ENCODE measurements at regions not wholly inside any gene's neighbourhood (a gene's known extent, or its start where the extent isn't known, plus 50 kb on each side); places are given as distances from the start of the nearest gene placed in this dataset.

GRCh38 chr2:118529908-118530599, 317.4 kb downstream of the EN1 start:
- Histone ChIP-seq H3K4me3 (no peak overlapping the region), H3K27ac (no peak overlapping the region), H3K4me1 (no peaks in the 10 kb centered on the region), H3K36me3 (no peaks in the 10 kb centered on the region), H3K9me3 (no peaks in the 10 kb centered on the region), H3K27me3 (peaks cover 0 to 2% (median 0%) of the 10 kb centered on the region in 3 donors)
- ATAC-seq (no peak), DNase-seq (no peak)
- intact Hi-C loops (cut with DNase I; ENCODE audit: low total_unique reads) = no loop called here
- TF ChIP-seq CTCF (IDR thresholded peaks at IDR 0.05 in 4 of 5, conservative IDR thresholded peaks at IDR 0.05 in 1 of 5) (no peak), POLR2A (IDR thresholded peaks at IDR 0.05) (no peak)
- in situ Hi-C loops (cut with MboI; ENCODE audit: low sequenced_read_pairs in 4 of 4) = no loop called here

GRCh38 chr2:118527571-118527970, 319.9 kb downstream of the EN1 start:
- no peak for TF ChIP-seq POLR2A (IDR thresholded peaks at IDR 0.05)
- no peak for TF ChIP-seq CTCF (IDR thresholded peaks at IDR 0.05 in 4 of 5, conservative IDR thresholded peaks at IDR 0.05 in 1 of 5)
- ATAC-seq = no peak
- no peak overlapping the region for H3K4me3 ChIP-seq

GRCh38 chr2:118525346-118525745, 322.1 kb downstream of the EN1 start:
- DNase-seq (no peak), ATAC-seq (no peak)
- Histone ChIP-seq H3K9me3 (no peaks in the 10 kb centered on the region), H3K4me1 (no peaks in the 10 kb centered on the region), H3K36me3 (no peaks in the 10 kb centered on the region), H3K4me3 (no peak overlapping the region), H3K27me3 (peaks cover 0 to 2% (median 0%) of the 10 kb centered on the region in 3 donors), H3K27ac (no peak overlapping the region)
- TF ChIP-seq POLR2A (IDR thresholded peaks at IDR 0.05) = no peak
- TF ChIP-seq CTCF (IDR thresholded peaks at IDR 0.05 in 4 of 5, conservative IDR thresholded peaks at IDR 0.05 in 1 of 5) = no peak
- intact Hi-C loops (cut with DNase I; ENCODE audit: low total_unique reads) = no loop called here
- in situ Hi-C loops (cut with MboI; ENCODE audit: low sequenced_read_pairs in 4 of 4) = no loop called here

More at GRCh38 chr2:118527571-118527970, 319.9 kb downstream of the EN1 start:
- H3K36me3 ChIP-seq = no peaks in the 10 kb centered on the region
- H3K27ac ChIP-seq = no peak overlapping the region
- no peaks in the 10 kb centered on the region for H3K9me3 ChIP-seq
- H3K27me3 ChIP-seq = peaks cover 0 to 2% (median 0%) of the 10 kb centered on the region in 3 donors
- no peak for DNase-seq
- H3K4me1 ChIP-seq = no peaks in the 10 kb centered on the region
- in situ Hi-C loops (cut with MboI; ENCODE audit: low sequenced_read_pairs in 4 of 4) (no loop called here), intact Hi-C loops (cut with DNase I; ENCODE audit: low total_unique reads) (no loop called here)

GRCh38 chr2:118524911-118525310, 322.5 kb downstream of the EN1 start:
- Histone ChIP-seq H3K27ac (no peak overlapping the region), H3K9me3 (no peaks in the 10 kb centered on the region), H3K4me1 (no peaks in the 10 kb centered on the region), H3K36me3 (no peaks in the 10 kb centered on the region), H3K27me3 (peaks cover 0 to 2% (median 0%) of the 10 kb centered on the region in 3 donors), H3K4me3 (no peak overlapping the region)
- in situ Hi-C loops (cut with MboI; ENCODE audit: low sequenced_read_pairs in 4 of 4) (no loop called here), intact Hi-C loops (cut with DNase I; ENCODE audit: low total_unique reads) (no loop called here)
- DNase-seq (no peak), ATAC-seq (no peak)
- no peak for TF ChIP-seq POLR2A (IDR thresholded peaks at IDR 0.05)
- TF ChIP-seq CTCF (IDR thresholded peaks at IDR 0.05 in 4 of 5, conservative IDR thresholded peaks at IDR 0.05 in 1 of 5) = no peak

GRCh38 chr2:118523761-118524160, 323.7 kb downstream of the EN1 start:
- H3K4me3 ChIP-seq = no peak overlapping the region
- ATAC-seq (no peak), DNase-seq (no peak)
- in situ Hi-C loops (cut with MboI; ENCODE audit: low sequenced_read_pairs in 4 of 4) = no loop called here
- no peaks in the 10 kb centered on the region for H3K36me3 ChIP-seq
- H3K27me3 ChIP-seq = peaks cover 0 to 2% (median 0%) of the 10 kb centered on the region in 3 donors
- TF ChIP-seq POLR2A (IDR thresholded peaks at IDR 0.05) = no peak
- TF ChIP-seq CTCF (IDR thresholded peaks at IDR 0.05 in 4 of 5, conservative IDR thresholded peaks at IDR 0.05 in 1 of 5) = no peak
- H3K9me3 ChIP-seq = no peaks in the 10 kb centered on the region
- no peak overlapping the region for H3K27ac ChIP-seq
- intact Hi-C loops (cut with DNase I; ENCODE audit: low total_unique reads) = no loop called here
- H3K4me1 ChIP-seq = no peaks in the 10 kb centered on the region
